GM12865 (cell line): ENCODE measurements at regions not wholly inside any gene's neighbourhood (a gene's known extent, or its start where the extent isn't known, plus 50 kb on each side); places are given as distances from the start of the nearest gene placed in this dataset.

Experiments
- DNase-seq: peaks from one replicate; pipeline ENCODE4 v3.0.0; 2010; ENCODE audit warnings: low read depth
- H3K4me3 ChIP-seq: 2 replicates; pipeline ENCODE4 v1.5.1; 2011; ENCODE audit warnings: mild to moderate bottlenecking, low read depth, low read length, control low read depth
- CTCF ChIP-seq: IDR thresholded peaks from 2 replicates; pipeline ENCODE4 v1.5.1; 2011; ENCODE audit warnings: low read length, control low read depth, low read depth, inconsistent platforms; ENCODE audit not compliant: insufficient read depth; ENCODE audit errors: missing control alignments

- no peak for DNase-seq
- H3K4me3 ChIP-seq: no peak overlapping the region
These were observed 1090.2 kb upstream of the ACVR2A start for GRCh38 chr2:146754606-146755005.

GRCh38 chr2:146748046-146748445 lies 1096.8 kb upstream of the ACVR2A start:
- no peak for DNase-seq
- no peak overlapping the region for H3K4me3 ChIP-seq
- TF ChIP-seq CTCF: no peak

More at GRCh38 chr2:146754606-146755005, 1090.2 kb upstream of the ACVR2A start:
- TF ChIP-seq CTCF: no peak

DNA sequence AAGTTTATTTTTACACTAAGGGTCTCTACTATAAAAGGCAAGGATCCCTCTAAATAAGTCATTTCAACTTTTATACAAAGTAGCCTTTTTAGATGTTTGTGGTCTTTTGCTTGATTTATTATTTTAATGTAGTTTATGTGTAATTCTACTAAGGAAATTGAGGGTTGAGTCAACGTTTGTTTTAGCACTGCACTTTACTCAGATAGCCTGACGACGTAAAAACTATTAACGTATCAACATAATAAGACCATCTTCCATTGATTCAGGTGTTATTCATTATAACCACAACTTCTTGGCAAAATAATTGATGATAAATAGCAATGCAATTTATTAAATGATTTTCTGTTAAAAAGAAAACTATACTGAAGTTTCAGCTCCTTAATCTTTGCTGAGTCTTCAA lies 1103.6 kb upstream of the ACVR2A start:
- no peak overlapping the region for H3K4me3 ChIP-seq
- no peak for TF ChIP-seq CTCF
- DNase-seq: no peak

GRCh38 chr2:146734821-146735190 lies 1110.0 kb upstream of the ACVR2A start:
- no peak for DNase-seq
- TF ChIP-seq CTCF: no peak
- no peak overlapping the region for H3K4me3 ChIP-seq

- DNase-seq: peak; percentile 40
- peak; percentile 28 for TF ChIP-seq CTCF
- H3K4me3 ChIP-seq: no peak overlapping the region
These were observed 1110.6 kb upstream of the ACVR2A start for GRCh38 chr2:146734042-146734820.

GRCh38 chr2:146730882-146731281 lies 1113.9 kb upstream of the ACVR2A start:
- DNase-seq: no peak
- no peak for TF ChIP-seq CTCF

GRCh38 chr2:146721486-146721885 lies 1123.3 kb upstream of the ACVR2A start:
- no peak for DNase-seq
- no peak overlapping the region for H3K4me3 ChIP-seq
- TF ChIP-seq CTCF: no peak

More at GRCh38 chr2:146730882-146731281, 1113.9 kb upstream of the ACVR2A start:
- H3K4me3 ChIP-seq: no peak overlapping the region
